GM12874 (cell line): ENCODE measurements at regions not wholly inside any gene's neighbourhood (a gene's known extent, or its start where the extent isn't known, plus 50 kb on each side); places are given as distances from the start of the nearest gene placed in this dataset.

Experiments used
- CTCF ChIP-seq: IDR thresholded peaks from 2 replicates; pipeline ENCODE4 v1.5.1; 2011; ENCODE audit warnings: low read depth, mild to moderate bottlenecking, control low read depth, low read length, moderate library complexity; ENCODE audit not compliant: insufficient read depth

DNA sequence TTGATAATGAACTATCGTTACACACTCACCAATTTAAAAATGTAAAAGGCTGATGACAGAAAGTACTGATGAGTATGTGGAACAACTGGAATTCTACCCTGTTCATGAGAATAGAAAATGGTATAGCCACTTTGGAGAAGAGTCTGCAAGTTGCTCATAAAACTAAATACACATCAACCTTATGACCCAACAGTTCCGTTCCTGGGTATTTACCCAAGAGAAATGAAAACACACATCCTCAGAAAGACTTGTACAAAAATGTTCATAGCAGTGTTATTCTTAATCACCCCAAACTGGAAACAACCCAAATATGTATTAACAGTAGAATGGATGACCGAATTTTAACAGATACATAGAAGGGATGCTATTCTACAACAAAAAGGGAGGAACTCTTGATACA, 145.7 kb upstream of the LRFN2 start:
- TF ChIP-seq CTCF: no peak

DNA sequence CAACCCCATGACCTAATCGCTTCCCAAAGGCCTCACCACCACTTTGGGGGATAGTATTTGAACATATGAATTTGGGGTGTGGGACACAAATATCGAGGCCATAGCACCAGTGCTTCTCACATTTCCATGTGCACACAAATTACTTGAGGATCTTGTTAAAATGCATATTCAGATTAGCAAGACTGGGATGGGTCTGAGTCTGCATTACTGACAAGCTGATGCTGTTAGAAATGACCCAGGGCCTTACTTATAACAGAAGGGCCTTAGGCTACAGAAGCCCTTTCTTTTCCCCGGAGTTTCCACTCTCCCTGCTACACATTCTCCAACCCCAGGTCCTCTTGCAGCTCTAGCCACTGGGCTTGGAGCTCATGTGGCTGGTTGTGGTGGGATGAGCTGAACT, 141.5 kb upstream of the LRFN2 start:
- TF ChIP-seq CTCF: no peak

DNA sequence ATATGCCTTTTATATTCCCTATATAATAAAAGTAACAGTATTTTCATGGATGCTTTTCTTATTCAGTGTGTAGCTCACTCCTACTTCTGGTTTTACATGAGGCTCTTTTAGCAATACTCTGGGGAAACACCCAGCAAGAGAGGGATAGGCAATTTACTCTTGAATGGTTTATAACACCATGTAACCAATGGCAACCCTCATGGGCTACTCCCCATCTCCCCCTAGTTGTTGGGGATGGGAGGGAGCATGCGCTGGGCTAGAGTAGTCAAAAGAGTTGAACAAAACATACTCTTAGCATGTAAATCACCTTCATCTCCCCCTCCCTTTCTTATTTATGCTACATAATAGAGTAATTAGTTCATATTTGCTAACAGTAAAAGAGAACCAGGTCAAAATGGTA, 140.1 kb upstream of the LRFN2 start:
- TF ChIP-seq CTCF: no peak

DNA sequence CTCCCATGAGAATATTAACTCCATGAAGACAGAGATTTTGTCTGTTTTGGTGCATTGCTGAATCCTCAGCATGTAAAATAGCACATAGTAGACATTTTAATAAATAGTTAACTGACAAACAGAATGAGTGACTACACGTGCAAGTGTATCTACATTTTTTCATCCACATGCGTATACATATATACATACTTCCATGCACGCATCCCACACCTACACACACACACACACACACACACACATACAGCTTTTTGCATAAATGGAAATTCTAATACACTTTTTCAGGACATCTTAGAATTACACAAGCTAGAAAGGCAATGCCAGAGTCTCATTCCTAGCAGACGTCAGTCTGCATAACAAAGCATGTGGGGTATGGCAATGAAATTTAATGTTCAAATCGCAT, 139.7 kb upstream of the LRFN2 start:
- no peak for TF ChIP-seq CTCF

GRCh38 chr6:40725390-40725789, 138.2 kb upstream of the LRFN2 start:
- TF ChIP-seq CTCF: no peak

GRCh38 chr6:40724886-40725285, 137.7 kb upstream of the LRFN2 start:
- TF ChIP-seq CTCF: no peak

GRCh38 chr6:40723967-40724366, 136.8 kb upstream of the LRFN2 start:
- TF ChIP-seq CTCF: no peak
